OCI-LY7 (cell line): ENCODE measurements at regions not wholly inside any gene's neighbourhood (a gene's known extent, or its start where the extent isn't known, plus 50 kb on each side); places are given as distances from the start of the nearest gene placed in this dataset.

Experiments used
- BruUV-seq: library from RNA; stranded (reverse); fragments of 400-500 nt; replicated peaks from 2 replicates; lab custom pipeline; 2021; lab: Mats Ljungman, UMichigan
- CTCF ChIA-PET: fragments of 300-600 bp; sonication (Branson Sonifier 250); formaldehyde crosslinking; loops from one replicate; lab custom pipeline; 2022; ENCODE audit warnings: antibody characterized with exemption; ENCODE audit not compliant: unreplicated experiment; lab: Charles Lee
- POLR2A ChIA-PET: fragments of 300-600 bp; sonication (Branson Sonifier 250); formaldehyde crosslinking; loops from one replicate; lab custom pipeline; 2022; ENCODE audit warnings: antibody characterized with exemption; lab: Charles Lee
- DNase-seq: peaks from one replicate; pipeline ENCODE4 v3.0.0-alpha.2; 2015; ENCODE audit warnings: low spot score
- H2AFZ ChIP-seq: fragments of 200-600 bp; sonication (generic), shearing (Covaris generic); 2 replicates; pipeline ENCODE4 v1.6.1; 2014; ENCODE audit warnings: mild to moderate bottlenecking, antibody characterized with exemption, low read length, moderate library complexity
- H3K27ac ChIP-seq: fragments of 200-600 bp; sonication (generic); 2 replicates; pipeline ENCODE4 v1.5.1; 2014; ENCODE audit warnings: mixed run types, low read depth, mild to moderate bottlenecking, moderate library complexity, low read length, inconsistent platforms; ENCODE audit not compliant: poor library complexity, severe bottlenecking
- H3K36me3 ChIP-seq: fragments of 200-600 bp; sonication (generic); 2 replicates; pipeline ENCODE4 v1.6.1; 2014; ENCODE audit warnings: mild to moderate bottlenecking, antibody characterized with exemption, low read length, moderate library complexity, mixed read lengths; ENCODE audit not compliant: insufficient read depth
- H3K4me1 ChIP-seq: fragments of 200-600 bp; sonication (generic); 2 replicates; pipeline ENCODE4 v1.5.1; 2014; ENCODE audit warnings: mild to moderate bottlenecking, low read length; ENCODE audit not compliant: insufficient read depth, poor library complexity, severe bottlenecking
- H3K4me2 ChIP-seq: fragments of 200-600 bp; sonication (generic); 2 replicates; pipeline ENCODE4 v1.6.1; 2014; ENCODE audit warnings: mild to moderate bottlenecking, low read length
- H3K4me3 ChIP-seq: fragments of 200-600 bp; sonication (generic); 2 replicates; pipeline ENCODE4 v1.5.1; 2014; ENCODE audit warnings: mild to moderate bottlenecking, low read depth, low read length; ENCODE audit not compliant: poor library complexity, severe bottlenecking
- H3K79me2 ChIP-seq: fragments of 200-600 bp; sonication (generic); 2 replicates; pipeline ENCODE4 v1.6.1; 2016; ENCODE audit warnings: low read depth, mild to moderate bottlenecking, low read length, moderate library complexity, mixed read lengths; ENCODE audit not compliant: insufficient read depth
- H3K9me2 ChIP-seq: fragments of 200-600 bp; sonication (generic); 2 replicates; pipeline ENCODE4 v1.6.1; 2016; ENCODE audit warnings: mild to moderate bottlenecking, low read length, mixed read lengths; ENCODE audit not compliant: insufficient read depth
- H3K9me3 ChIP-seq: fragments of 200-600 bp; sonication (generic); 2 replicates; pipeline ENCODE4 v1.6.1; 2014; ENCODE audit warnings: mild to moderate bottlenecking, mixed run types, low read length, mixed read lengths
- H4K20me1 ChIP-seq: fragments of 200-600 bp; sonication (generic); 2 replicates; pipeline ENCODE4 v1.6.1; 2014; ENCODE audit warnings: mild to moderate bottlenecking, antibody characterized with exemption, low read length, moderate library complexity, mixed read lengths; ENCODE audit not compliant: insufficient read depth
- CTCF ChIP-seq: fragments of 200-600 bp; sonication (generic); conservative IDR thresholded peaks from 2 replicates; pipeline ENCODE4 v1.5.1; 2014; ENCODE audit warnings: mild to moderate bottlenecking, antibody characterized with exemption, low read length, moderate library complexity, mixed read lengths
- EZH2phosphoT487 ChIP-seq: fragments of 200-600 bp; sonication (generic); IDR thresholded peaks from 2 replicates; pipeline ENCODE4 v1.6.1; 2018; ENCODE audit warnings: low read depth, borderline replicate concordance, mild to moderate bottlenecking, mixed run types, antibody characterized with exemption, low read length, moderate library complexity, mixed read lengths
- intact Hi-C: fragments of 100-400 bp; cut with micrococcal nuclease; formaldehyde crosslinking; loops from one replicate; pipeline ENCODE4 v1.10.0; 2022; ENCODE audit not compliant: unreplicated experiment

GRCh38 chr7:132029369-132030085 lies 473.1 kb upstream of the PODXL start:
- Histone ChIP-seq H3K36me3 (no peaks in the 10 kb centered on the region), H3K27ac (no peak overlapping the region), H3K4me1 (no peaks in the 10 kb centered on the region), H3K4me3 (no peak overlapping the region), H3K9me3 (no peaks in the 10 kb centered on the region), H3K9me2 (no peaks in the 10 kb centered on the region), H4K20me1 (no peaks in the 10 kb centered on the region), H2AFZ (no peak overlapping the region), H3K4me2 (no peak overlapping the region), H3K79me2 (no peaks in the 10 kb centered on the region)
- intact Hi-C loops, result no loop called here
- POLR2A ChIA-PET, result interaction anchor here (0.6 kb wide), 1 partner anchor 13 kb away, joined by 3 read pairs; no protein-coding TSS in a partner anchor
- TF ChIP-seq CTCF (no peak), EZH2phosphoT487 (no peak)
- BruUV-seq, result no TSS peak
- DNase-seq, result no peak
- CTCF ChIA-PET, result no interaction called here

GRCh38 chr7:132028144-132028920 lies 471.9 kb upstream of the PODXL start:
- no peak overlapping the region for H2AFZ ChIP-seq
- H3K36me3 ChIP-seq, result no peaks in the 10 kb centered on the region
- H3K79me2 ChIP-seq, result no peaks in the 10 kb centered on the region
- intact Hi-C loops, result no loop called here
- ChIA-PET CTCF (no interaction called here), POLR2A (interaction anchor here (0.6 kb wide), 1 partner anchor 14 kb away, joined by 3 read pairs; no protein-coding TSS in a partner anchor)
- no peaks in the 10 kb centered on the region for H3K4me1 ChIP-seq
- H3K9me3 ChIP-seq, result no peaks in the 10 kb centered on the region
- DNase-seq, result no peak
- H3K4me3 ChIP-seq, result no peak overlapping the region
- TF ChIP-seq CTCF (no peak), EZH2phosphoT487 (no peak)
- H3K9me2 ChIP-seq, result no peaks in the 10 kb centered on the region
- no peak overlapping the region for H3K4me2 ChIP-seq
- no peak overlapping the region for H3K27ac ChIP-seq
- BruUV-seq, result no TSS peak
- no peaks in the 10 kb centered on the region for H4K20me1 ChIP-seq

- intact Hi-C loops, result no loop called here
- no peak for TF ChIP-seq CTCF
- TF ChIP-seq EZH2phosphoT487, result no peak
Observed at GRCh38 chr7:132024290-132024689, 467.9 kb upstream of the PODXL start.

More at GRCh38 chr7:132024290-132024689, 467.9 kb upstream of the PODXL start:
- no peak for DNase-seq
- H3K4me1 ChIP-seq, result no peaks in the 10 kb centered on the region
- no peaks in the 10 kb centered on the region for H4K20me1 ChIP-seq
- ChIA-PET CTCF (no interaction called here), POLR2A (no interaction called here)
- H3K4me3 ChIP-seq, result no peak overlapping the region
- no peak overlapping the region for H3K27ac ChIP-seq
- H3K36me3 ChIP-seq, result no peaks in the 10 kb centered on the region
- no peak overlapping the region for H3K4me2 ChIP-seq
- no peak overlapping the region for H2AFZ ChIP-seq
- BruUV-seq, result no TSS peak
- H3K9me3 ChIP-seq, result no peaks in the 10 kb centered on the region
- no peaks in the 10 kb centered on the region for H3K79me2 ChIP-seq
- no peaks in the 10 kb centered on the region for H3K9me2 ChIP-seq
